Peyer's patch (tissue), 4 donors: ENCODE measurements at regions not wholly inside any gene's neighbourhood (a gene's known extent, or its start where the extent isn't known, plus 50 kb on each side); places are given as distances from the start of the nearest gene placed in this dataset.

ENCODE experiments used
- CTCF ChIP-seq, 6 experiments: fragments of 450-650 bp in 4 of 6; fragments of 200-600 bp in 2 of 6; sonication (generic) in 1 of 6; IDR thresholded peaks; one replicate each; pipeline ENCODE4 v1.5.1; 2017 to 2019; ENCODE audit warnings: antibody characterized with exemption in 6 of 6, mild to moderate bottlenecking in 3 of 6, moderate library complexity in 1 of 6
- POLR2A ChIP-seq, 2 donors: fragments of 450-650 bp; IDR thresholded peaks; one replicate each; pipeline ENCODE4 v1.5.1; 2017; ENCODE audit warnings: antibody characterized with exemption in 2 of 2, mild to moderate bottlenecking in 2 of 2, moderate library complexity in 2 of 2

- TF ChIP-seq POLR2A (IDR thresholded peaks at IDR 0.05) (no peak), CTCF (IDR thresholded peaks at IDR 0.05) (no peak)
These were observed 108.6 kb upstream of the ZNF644 start for GRCh38 chr1:91130256-91130985.
